Pancreas (tissue), 10 donors: ENCODE measurements at regions not wholly inside any gene's neighbourhood (a gene's known extent, or its start where the extent isn't known, plus 50 kb on each side); places are given as distances from the start of the nearest gene placed in this dataset.

ENCODE experiments used
- ATAC-seq, 4 donors: fragments of 200-7000 bp; cut with Tn5 transposase; one replicate each; pipeline versions ENCODE4 v1.8.0 to v1.9.1; 2020; ENCODE audit warnings: mild to moderate bottlenecking in 4 of 4, moderate library complexity in 4 of 4
- DNase-seq, 6 donors: peaks; one replicate each; pipeline ENCODE4 v3.0.0-alpha.2; 2020
- FAIRE-seq: peaks from 2 replicates; lab custom pipeline; 2012; peaks lifted over from hg19 to GRCh38; lab: Jason Lieb, UNC
- H3K27ac ChIP-seq, 4 donors: fragments of 200-600 bp; sonication (generic); 1 replicate in 3 of 4; 2 replicates in 1 of 4; pipeline versions ENCODE4 v1.5.0 to v1.8.0; 2020
- H3K27me3 ChIP-seq, 4 donors: fragments of 200-600 bp; one replicate each; pipeline ENCODE4 v1.8.0; 2021
- H3K36me3 ChIP-seq, 3 donors: fragments of 200-600 bp; sonication (generic) in 1 of 3; one replicate each; pipeline versions ENCODE4 v1.5.0 to v1.8.0; 2020 to 2021
- H3K4me1 ChIP-seq, 3 donors: fragments of 200-600 bp; one replicate each; pipeline ENCODE4 v1.8.0; 2021
- H3K4me3 ChIP-seq, 4 donors: fragments of 200-600 bp; sonication (generic) in 2 of 4; one replicate each; pipeline versions ENCODE4 v1.5.0 to v1.8.0; 2020 to 2021
- H3K9me3 ChIP-seq, 4 donors: fragments of 200-600 bp; one replicate each; pipeline ENCODE4 v1.8.0; 2021
- CTCF ChIP-seq, 4 donors: fragments of 200-600 bp; sonication (generic) in 3 of 4; IDR thresholded peaks; one replicate each; pipeline versions ENCODE4 v1.5.0 to v1.8.0; 2021; ENCODE audit warnings: antibody characterized with exemption in 4 of 4
- WGBS, 2 donors: extraction: QIAGEN DNeasy Blood & Tissue Kit; methylation state at CpG; one replicate each; pipeline ENCODE4 v1.1.7; 2013; 5-methylcytosine and 5-hydroxymethylcytosine counted together
- intact Hi-C, 3 donors: fragments of 100-400 bp; cut with DNase I; formaldehyde crosslinking; loops; one replicate each; pipeline versions ENCODE4 v1.11.1 to v1.14.2; 2022
- donor health status: healthy with polysubstance abuse.
- donor health status: DM: no; HTN: no; CAD: no; lungs with moderate emphysema.
- donor health status: DM: no; HTN: no; CAD: no.
- donor health status: control.
- donor health status: control.
- donor health status: Bipolar disorder and iron deficiency.
- donor health status: DM: yes; HTN: yes; CAD: no.
- donor health status: DM: no; HTN: no; CAD: no.
- donor health status: DM: no; HTN: no; CAD: no.
- donor health status: DM: yes; HTN: yes; CAD: no.

DNA sequence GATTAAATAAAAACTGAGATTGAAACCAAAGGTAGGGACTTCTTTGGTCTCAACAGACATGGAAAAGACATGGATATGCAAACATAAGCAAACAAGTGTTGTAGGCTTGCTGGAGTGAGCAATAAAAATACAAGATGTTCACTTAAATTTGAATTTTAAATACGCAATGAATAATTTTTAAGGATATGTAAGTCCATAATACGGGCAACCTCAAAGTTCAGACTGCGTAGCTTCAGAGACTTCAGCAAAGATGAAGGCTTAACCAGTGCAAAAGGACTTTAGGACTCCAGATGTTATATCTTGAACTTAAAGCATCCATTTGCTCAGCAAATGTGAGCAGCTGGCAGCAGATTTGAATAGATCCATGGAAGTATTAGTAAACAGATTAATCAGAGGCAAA is 549.3 kb downstream of the ARAP2 start:
- Histone ChIP-seq H3K27ac (no peak overlapping the region), H3K36me3 (no peaks in the 10 kb centered on the region), H3K4me1 (no peaks in the 10 kb centered on the region), H3K27me3 (no peaks in the 10 kb centered on the region), H3K9me3 (no peaks in the 10 kb centered on the region), H3K4me3 (no peak overlapping the region)
- TF ChIP-seq CTCF (IDR thresholded peaks at IDR 0.05), result no peak
- intact Hi-C loops, result no loop called here
- DNase-seq (no peak), FAIRE-seq (no peak), ATAC-seq (no peak)
- WGBS, 2 donors, result 71 to 83% methylated on average over 3 of the region's 3 CpGs

DNA sequence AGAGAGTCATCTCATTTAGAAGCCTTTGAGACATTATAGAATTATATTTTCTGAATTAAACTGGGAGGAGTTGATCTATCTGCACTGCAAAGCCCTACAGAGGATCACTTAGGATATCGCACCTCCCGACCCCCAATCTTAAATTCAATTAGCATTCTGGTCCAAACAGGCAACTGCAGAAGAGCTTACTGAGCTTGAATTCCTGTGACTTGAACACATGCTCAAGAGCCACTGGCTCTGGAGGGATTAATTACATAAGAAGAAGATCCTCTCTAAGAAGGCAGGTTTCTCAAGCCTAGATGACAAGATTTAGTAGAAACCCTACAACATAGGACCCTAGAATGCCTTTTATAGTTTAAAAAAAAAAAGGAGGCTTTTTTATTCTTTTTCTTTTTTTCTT is 548.9 kb downstream of the ARAP2 start:
- H3K4me3 ChIP-seq, result no peak overlapping the region
- FAIRE-seq (no peak), DNase-seq (no peak), ATAC-seq (no peak)
- no peak overlapping the region for H3K27ac ChIP-seq
- intact Hi-C loops, result no loop called here
- TF ChIP-seq CTCF (IDR thresholded peaks at IDR 0.05), result no peak
- no peaks in the 10 kb centered on the region for H3K27me3 ChIP-seq
- H3K9me3 ChIP-seq, result no peaks in the 10 kb centered on the region
- 61 to 75% methylated on average over 2 of the region's 2 CpGs for WGBS, 2 donors
- H3K4me1 ChIP-seq, result no peaks in the 10 kb centered on the region
- H3K36me3 ChIP-seq, result no peaks in the 10 kb centered on the region

DNA sequence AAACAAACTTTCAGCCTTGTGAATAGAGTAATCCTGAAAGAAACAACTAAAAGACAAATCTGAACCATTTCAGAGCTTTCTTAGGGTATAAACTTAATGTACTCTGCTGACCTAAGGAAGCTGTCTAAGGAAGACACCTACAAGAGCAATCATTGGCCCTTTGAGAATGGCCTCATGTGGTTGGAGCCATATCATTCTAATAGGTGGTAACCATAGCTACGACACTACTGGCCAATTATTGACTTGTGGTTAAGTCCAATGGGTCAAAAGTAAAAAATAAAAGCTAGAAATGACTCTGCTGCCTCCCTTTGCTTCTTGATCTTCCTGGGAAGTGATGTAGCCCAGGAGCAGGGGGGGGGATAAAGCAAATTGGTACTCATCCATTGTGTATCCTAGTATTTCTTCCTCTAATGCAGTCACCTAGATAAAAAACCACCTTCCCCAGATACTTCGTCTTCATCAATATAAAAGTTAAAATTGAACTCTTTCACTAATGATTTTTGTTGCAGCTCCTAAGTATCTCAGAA is 547.0 kb downstream of the ARAP2 start:
- DNase-seq (no peak), FAIRE-seq (no peak), ATAC-seq (no peak)
- Histone ChIP-seq H3K9me3 (no peaks in the 10 kb centered on the region), H3K36me3 (no peaks in the 10 kb centered on the region), H3K4me1 (no peaks in the 10 kb centered on the region), H3K27ac (no peak overlapping the region), H3K4me3 (no peak overlapping the region), H3K27me3 (no peaks in the 10 kb centered on the region)
- no peak for TF ChIP-seq CTCF (IDR thresholded peaks at IDR 0.05)
- intact Hi-C loops, result no loop called here
- 57 to 76% methylated on average over 2 of the region's 2 CpGs for WGBS, 2 donors

DNA sequence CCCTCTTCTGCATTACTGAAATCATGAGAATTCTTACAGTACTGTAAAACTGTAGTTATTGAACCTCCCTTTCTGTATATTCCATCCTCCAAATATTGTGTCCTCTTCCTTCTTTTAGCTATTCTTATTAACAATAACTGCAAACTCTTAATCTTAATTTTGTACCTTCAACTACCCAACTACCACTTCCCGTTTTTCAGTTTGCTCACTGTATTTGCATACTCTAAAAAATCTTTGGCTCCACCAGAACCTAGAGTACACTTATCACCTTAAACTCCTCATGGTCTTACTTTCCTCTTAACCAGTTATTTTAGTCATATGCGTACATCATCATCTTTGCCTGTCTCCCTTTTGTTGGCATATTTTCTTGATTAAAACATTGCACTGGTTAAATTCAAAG is 543.7 kb downstream of the ARAP2 start:
- FAIRE-seq, result no peak

More for the DNA sequence above, 543.7 kb downstream of the ARAP2 start:
- no peaks in the 10 kb centered on the region for H3K9me3 ChIP-seq
- H3K4me1 ChIP-seq, result no peaks in the 10 kb centered on the region
- 60 to 65% methylated on average over 2 of the region's 2 CpGs for WGBS, 2 donors
- no peak overlapping the region for H3K27ac ChIP-seq
- no peak overlapping the region for H3K4me3 ChIP-seq
- no peak for ATAC-seq
- intact Hi-C loops, result no loop called here
- H3K36me3 ChIP-seq, result no peaks in the 10 kb centered on the region
- H3K27me3 ChIP-seq, result no peaks in the 10 kb centered on the region
- DNase-seq, result no peak
- no peak for TF ChIP-seq CTCF (IDR thresholded peaks at IDR 0.05)
